Left lung (tissue), 4 donors: ENCODE measurements at regions not wholly inside any gene's neighbourhood (a gene's known extent, or its start where the extent isn't known, plus 50 kb on each side); places are given as distances from the start of the nearest gene placed in this dataset.

Experiments
- ATAC-seq: fragments of 200-7000 bp; cut with Tn5 transposase; one replicate; pipeline ENCODE4 v1.9.1; 2020; ENCODE audit warnings: moderate library complexity
- DNase-seq, 4 donors: peaks; one replicate each; pipeline ENCODE4 v3.0.0-alpha.2; 2013 to 2020
- H3K27ac ChIP-seq, 2 donors: fragments of 200-600 bp; sonication (generic) in 1 of 2; one replicate each; pipeline versions ENCODE4 v1.5.0 to v1.8.0; 2020 to 2021
- H3K27me3 ChIP-seq, 2 donors: fragments of 200-600 bp; sonication (generic) in 1 of 2; one replicate each; pipeline versions ENCODE4 v1.5.0 to v1.8.0; 2020 to 2021
- H3K36me3 ChIP-seq, 2 donors: fragments of 200-600 bp; sonication (generic) in 1 of 2; one replicate each; pipeline versions ENCODE4 v1.5.0 to v1.8.0; 2020 to 2021
- H3K4me1 ChIP-seq, 2 donors: fragments of 200-600 bp; one replicate each; pipeline ENCODE4 v1.8.0; 2021
- H3K4me3 ChIP-seq, 2 donors: fragments of 200-600 bp; sonication (generic) in 1 of 2; one replicate each; pipeline versions ENCODE4 v1.5.0 to v1.8.0; 2020 to 2021; ENCODE audit warnings: mild to moderate bottlenecking in 1 of 2
- H3K9me3 ChIP-seq, 2 donors: fragments of 200-600 bp; sonication (generic) in 1 of 2; one replicate each; pipeline versions ENCODE4 v1.5.0 to v1.8.0; 2020 to 2021
- intact Hi-C, 2 donors: fragments of 100-400 bp; cut with DNase I; formaldehyde crosslinking; loops; one replicate each; pipeline versions ENCODE4 v1.11.2 to v1.14.2; 2022
- TF ChIP-seq, protein P1 (sequence below), 2 donors: fragments of 200-600 bp; sonication (generic) in 1 of 2; IDR thresholded peaks; one replicate each; pipeline versions ENCODE4 v1.5.0 to v1.8.0; 2021; ENCODE audit warnings: antibody characterized with exemption in 2 of 2
- donor health status: DM: no; HTN: yes; CAD: no.
- donor health status: DM: no; HTN: no; CAD: no.

DNA sequence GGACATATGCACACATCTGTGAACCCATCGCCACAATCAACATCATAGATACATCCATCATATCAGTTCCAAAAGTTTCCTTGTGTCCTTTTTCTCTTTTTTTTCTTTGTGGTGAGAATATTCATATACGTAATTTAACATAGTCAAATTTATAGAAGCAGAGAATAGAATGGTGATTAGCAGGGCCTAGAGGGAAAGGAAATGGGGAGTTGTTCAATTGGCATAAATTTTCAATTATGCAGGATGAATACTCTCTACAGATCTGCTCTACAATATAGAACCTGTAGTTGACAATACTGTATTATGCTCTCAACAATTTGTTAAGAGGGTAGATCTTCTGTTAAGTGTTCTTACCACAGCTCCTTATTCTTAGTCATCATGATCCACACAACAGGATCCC is 413.2 kb downstream of the SHISA9 start:
- ATAC-seq: no peak
- no peaks in the 10 kb centered on the region for H3K4me1 ChIP-seq

DNA sequence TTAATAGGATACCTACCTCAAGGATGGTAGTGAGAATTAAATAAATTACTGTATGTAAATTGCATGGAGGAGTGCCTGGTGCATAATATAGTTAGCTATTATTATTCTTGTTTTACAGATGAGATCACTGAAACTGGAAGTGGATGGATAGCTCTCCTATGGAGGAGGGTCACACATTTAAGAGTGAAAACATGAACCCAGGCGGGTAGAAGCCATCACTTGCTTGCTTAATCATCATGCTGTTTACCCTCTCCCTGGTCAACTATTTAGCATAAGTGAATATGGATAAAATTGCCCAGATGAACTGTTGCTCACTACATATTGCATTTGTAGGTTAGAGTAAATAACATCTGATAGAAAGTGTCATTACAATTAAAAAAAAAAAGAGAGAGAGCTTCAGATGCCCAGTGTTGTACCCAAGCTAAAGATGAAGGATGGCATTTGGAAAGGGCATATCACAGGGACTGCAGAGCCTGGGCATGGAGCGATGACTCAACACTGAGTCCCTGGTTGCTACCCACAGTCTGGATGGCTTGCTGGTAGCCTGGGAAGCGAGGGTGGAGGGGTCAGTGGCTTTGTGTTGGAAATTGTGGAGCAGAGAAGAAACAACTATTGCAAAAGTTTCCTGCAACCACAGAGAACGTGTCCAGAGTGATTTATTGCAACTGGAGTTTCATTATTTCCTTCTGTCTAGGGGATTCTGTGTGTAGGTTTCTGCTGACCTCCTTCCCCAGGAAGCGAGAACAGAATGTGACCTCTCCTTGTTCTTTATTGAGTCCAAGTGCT is 414.4 kb downstream of the SHISA9 start:
- ATAC-seq (no peak), DNase-seq (no peak)
- Histone ChIP-seq H3K27me3 (no peaks in the 10 kb centered on the region), H3K36me3 (no peaks in the 10 kb centered on the region), H3K9me3 (no peaks in the 10 kb centered on the region), H3K4me3 (no peak overlapping the region), H3K4me1 (no peaks in the 10 kb centered on the region), H3K27ac (no peak overlapping the region)
- TF ChIP-seq, protein P1, sequence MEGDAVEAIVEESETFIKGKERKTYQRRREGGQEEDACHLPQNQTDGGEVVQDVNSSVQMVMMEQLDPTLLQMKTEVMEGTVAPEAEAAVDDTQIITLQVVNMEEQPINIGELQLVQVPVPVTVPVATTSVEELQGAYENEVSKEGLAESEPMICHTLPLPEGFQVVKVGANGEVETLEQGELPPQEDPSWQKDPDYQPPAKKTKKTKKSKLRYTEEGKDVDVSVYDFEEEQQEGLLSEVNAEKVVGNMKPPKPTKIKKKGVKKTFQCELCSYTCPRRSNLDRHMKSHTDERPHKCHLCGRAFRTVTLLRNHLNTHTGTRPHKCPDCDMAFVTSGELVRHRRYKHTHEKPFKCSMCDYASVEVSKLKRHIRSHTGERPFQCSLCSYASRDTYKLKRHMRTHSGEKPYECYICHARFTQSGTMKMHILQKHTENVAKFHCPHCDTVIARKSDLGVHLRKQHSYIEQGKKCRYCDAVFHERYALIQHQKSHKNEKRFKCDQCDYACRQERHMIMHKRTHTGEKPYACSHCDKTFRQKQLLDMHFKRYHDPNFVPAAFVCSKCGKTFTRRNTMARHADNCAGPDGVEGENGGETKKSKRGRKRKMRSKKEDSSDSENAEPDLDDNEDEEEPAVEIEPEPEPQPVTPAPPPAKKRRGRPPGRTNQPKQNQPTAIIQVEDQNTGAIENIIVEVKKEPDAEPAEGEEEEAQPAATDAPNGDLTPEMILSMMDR (IDR thresholded peaks at IDR 0.05): no peak
- intact Hi-C loops: no loop called here

More for the DNA sequence above, 413.2 kb downstream of the SHISA9 start:
- no peak overlapping the region for H3K27ac ChIP-seq
- no peaks in the 10 kb centered on the region for H3K36me3 ChIP-seq
- H3K4me3 ChIP-seq: no peak overlapping the region
- no peaks in the 10 kb centered on the region for H3K9me3 ChIP-seq
- DNase-seq: no peak
- H3K27me3 ChIP-seq: no peaks in the 10 kb centered on the region
- intact Hi-C loops: no loop called here
- TF ChIP-seq, protein P1 (IDR thresholded peaks at IDR 0.05): no peak

DNA sequence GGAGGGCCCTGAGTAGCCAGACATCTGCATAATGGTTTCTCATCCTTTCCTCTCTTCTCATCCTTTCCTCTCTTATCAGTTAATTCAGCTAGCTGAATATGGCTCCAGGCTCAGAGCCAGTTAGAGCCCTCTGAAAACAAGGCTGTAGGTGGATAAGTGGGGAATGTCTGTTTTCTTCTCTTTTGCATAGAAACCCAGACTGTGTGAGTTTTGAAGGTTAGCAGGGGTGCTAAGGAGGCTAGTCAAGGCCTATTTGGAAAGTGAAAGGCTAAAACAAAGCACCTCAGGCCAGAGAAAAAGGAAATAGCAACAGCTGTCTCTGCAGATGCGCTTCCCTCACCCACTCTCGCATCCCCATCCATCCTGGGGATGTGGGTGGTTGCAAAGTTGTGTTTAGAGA is 420.9 kb downstream of the SHISA9 start:
- H3K36me3 ChIP-seq: no peaks in the 10 kb centered on the region
- no peak overlapping the region for H3K27ac ChIP-seq
- no peaks in the 10 kb centered on the region for H3K4me1 ChIP-seq
- H3K27me3 ChIP-seq: no peaks in the 10 kb centered on the region
- no peak overlapping the region for H3K4me3 ChIP-seq
- intact Hi-C loops: no loop called here
- no peaks in the 10 kb centered on the region for H3K9me3 ChIP-seq
- TF ChIP-seq, protein P1 (IDR thresholded peaks at IDR 0.05): no peak
- ATAC-seq (no peak), DNase-seq (no peak)

DNA sequence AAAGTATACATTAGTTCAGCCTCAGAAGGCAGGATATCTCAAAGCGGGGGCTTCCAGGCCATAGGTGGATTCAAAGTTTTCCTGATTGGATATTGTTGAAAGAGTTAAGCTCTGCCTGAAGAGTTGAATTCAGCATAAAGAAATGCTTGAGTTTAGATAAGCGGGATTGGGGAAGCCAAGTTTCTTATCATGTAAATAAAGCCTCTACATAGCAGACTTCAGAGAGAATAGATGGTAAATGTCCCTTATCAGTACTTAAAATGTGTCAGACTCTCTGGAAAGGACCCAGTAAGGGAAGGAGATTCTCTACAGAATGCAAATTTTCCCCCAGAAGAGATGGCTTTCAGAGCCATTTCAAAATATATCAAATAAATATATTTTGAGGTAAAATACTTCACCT is 423.5 kb downstream of the SHISA9 start:
- H3K9me3 ChIP-seq: no peaks in the 10 kb centered on the region
- H3K27me3 ChIP-seq: no peaks in the 10 kb centered on the region
- no peaks in the 10 kb centered on the region for H3K36me3 ChIP-seq
- no peak for ATAC-seq
- no peaks in the 10 kb centered on the region for H3K4me1 ChIP-seq
- intact Hi-C loops: no loop called here
- no peak for DNase-seq
- no peak overlapping the region for H3K27ac ChIP-seq
- TF ChIP-seq, protein P1 (IDR thresholded peaks at IDR 0.05): no peak
- no peak overlapping the region for H3K4me3 ChIP-seq

DNA sequence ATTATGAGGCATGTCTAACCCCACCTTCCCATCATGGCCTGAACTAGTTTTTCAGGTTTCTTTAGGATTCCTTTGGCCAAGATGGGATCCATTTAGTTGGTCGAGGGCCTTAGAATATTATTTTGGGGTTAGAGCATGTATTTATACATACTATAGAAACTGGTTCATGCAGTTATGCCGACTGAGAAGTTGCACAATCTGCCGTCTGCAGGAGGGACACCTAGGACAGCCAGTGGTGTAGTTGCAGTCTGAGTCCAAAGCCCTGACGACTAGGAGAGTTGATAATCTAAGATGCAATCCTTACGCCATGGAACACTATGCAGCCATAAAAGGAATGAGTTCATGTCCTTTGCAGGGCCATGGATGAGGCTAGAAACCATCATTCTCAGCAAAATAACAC is 424.0 kb downstream of the SHISA9 start:
- H3K4me3 ChIP-seq: no peak overlapping the region
- H3K36me3 ChIP-seq: no peaks in the 10 kb centered on the region
- no peaks in the 10 kb centered on the region for H3K9me3 ChIP-seq
- no peaks in the 10 kb centered on the region for H3K27me3 ChIP-seq
- intact Hi-C loops: no loop called here
- TF ChIP-seq, protein P1 (IDR thresholded peaks at IDR 0.05): no peak
- H3K4me1 ChIP-seq: no peaks in the 10 kb centered on the region
- ATAC-seq (no peak), DNase-seq (no peak)
- no peak overlapping the region for H3K27ac ChIP-seq
